ENCODE measurements at regions not wholly inside any gene's neighbourhood (a gene's known extent, or its start where the extent isn't known, plus 50 kb on each side); places are given as distances from the start of the nearest gene placed in this dataset.

DNA sequence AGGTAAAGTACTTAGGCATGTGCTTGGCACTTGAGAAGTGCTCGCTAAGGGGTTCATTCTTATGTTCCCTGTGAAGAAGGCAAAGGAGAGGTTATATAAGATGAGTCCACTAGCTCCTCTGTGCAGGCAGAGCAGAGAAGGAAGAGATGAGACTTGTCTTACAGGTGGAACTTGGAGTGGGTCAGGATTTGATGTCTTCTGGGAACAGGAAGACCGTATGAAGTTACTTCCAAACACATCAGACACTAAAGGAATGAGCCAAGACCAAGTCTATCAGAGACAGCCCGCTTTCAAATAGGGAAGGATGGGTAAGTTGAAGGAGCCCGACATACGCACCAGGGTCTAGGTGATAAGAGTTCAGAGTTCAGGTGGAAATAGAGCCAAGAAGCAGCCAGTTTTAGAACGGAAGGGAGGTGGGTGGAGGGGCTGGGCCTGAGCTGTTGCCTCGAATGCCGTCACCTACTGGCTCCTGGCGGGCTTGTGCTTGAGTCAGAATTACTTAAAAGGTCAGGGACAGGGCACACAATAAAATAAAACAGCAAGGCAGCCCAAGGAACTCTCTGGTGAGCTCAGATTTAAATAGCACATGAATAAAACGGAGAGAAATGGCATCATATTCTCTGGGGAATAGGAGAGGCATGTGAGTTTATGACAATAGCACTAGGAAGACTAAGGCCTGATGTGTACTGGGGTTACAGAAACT, 56.1 kb upstream of the GRB10 start:
- Histone ChIP-seq H3K23me2 (ENCODE audit: insufficient read length, low read depth, low read length, poor library complexity, severe bottlenecking) (no peaks in the 10 kb centered on the region), H3K4me1 (ENCODE audit: insufficient read depth, low read length) (no peaks in the 10 kb centered on the region), H3K27ac (ENCODE audit: insufficient read length, low read depth, low read length) (no peak overlapping the region), H3K79me1 (ENCODE audit: insufficient read depth, low read depth, low read length, poor library complexity, severe bottlenecking) (no peaks in the 10 kb centered on the region), H3K56ac (ENCODE audit: insufficient read length, low read depth, low read length) (no peak overlapping the region), H3K4ac (ENCODE audit: low read depth, low read length) (no peak overlapping the region), H3K18ac (ENCODE audit: insufficient read length, low read depth, low read length) (no peak overlapping the region), H4K8ac (replicated peaks; ENCODE audit: insufficient read length, low read depth, low read length) (no peak overlapping the region), H2AFZ (ENCODE audit: low read length) (no peak overlapping the region), H3K9ac (ENCODE audit: extremely low read depth, insufficient read length, low read length) (no peak overlapping the region), H2AK5ac (ENCODE audit: insufficient read length, low read length) (no peak overlapping the region), H3K79me2 (ENCODE audit: insufficient read depth, low read length) (no peaks in the 10 kb centered on the region), H3K4me2 (ENCODE audit: insufficient read depth, insufficient read length, low read length) (no peak overlapping the region), H4K20me1 (ENCODE audit: control insufficient read depth, insufficient read depth, insufficient read length) (no peaks in the 10 kb centered on the region), H3T11ph (ENCODE audit: low read length) (no peak overlapping the region), H2BK5ac (ENCODE audit: insufficient read length, low read length) (no peak overlapping the region), H2BK120ac (ENCODE audit: low read depth, low read length, poor library complexity, severe bottlenecking) (no peak overlapping the region), H3K9me3 (ENCODE audit: control insufficient read depth, low read depth, low read length) (no peaks in the 10 kb centered on the region), H3K23ac (ENCODE audit: insufficient read length, low read depth, low read length) (no peak overlapping the region), H2BK12ac (ENCODE audit: insufficient read length, low read depth, low read length) (no peak overlapping the region), H2BK15ac (ENCODE audit: low read depth, low read length) (no peak overlapping the region), H2BK20ac (ENCODE audit: low read depth, low read length, poor library complexity, severe bottlenecking) (no peak overlapping the region), H3K14ac (ENCODE audit: insufficient read depth, low read length) (no peak overlapping the region), H4K91ac (ENCODE audit: insufficient read length, low read depth, low read length) (no peak overlapping the region), H4K5ac (ENCODE audit: insufficient read length, low read depth, low read length) (no peak overlapping the region), H3K27me3 (ENCODE audit: insufficient read depth, low read length) (no peaks in the 10 kb centered on the region; the same call in 1 of the 2 replicates)
- no CpG with 5 or more reads among the region's 10 CpGs for WGBS (ENCODE audit: extremely low coverage, insufficient read length, low lambda C conversion rate)
- DNase-seq: no peak
- H3K4me1 Mint-ChIP-seq: peaks cover 8 to 12% of the 10 kb centered on the region in 2 experiments
- H3K9me3 Mint-ChIP-seq: peaks cover 0 to 8% of the 10 kb centered on the region in 2 experiments; a peak in 3 of 5 replicates
- no peak overlapping the region for H3K4me3 Mint-ChIP-seq
- H3K27me3 Mint-ChIP-seq (ENCODE audit: low read depth): peaks cover 5% of the 10 kb centered on the region
- no peak overlapping the region; a peak in 1 of 7 replicates for H3K27ac Mint-ChIP-seq
- TF ChIP-seq, protein P1, sequence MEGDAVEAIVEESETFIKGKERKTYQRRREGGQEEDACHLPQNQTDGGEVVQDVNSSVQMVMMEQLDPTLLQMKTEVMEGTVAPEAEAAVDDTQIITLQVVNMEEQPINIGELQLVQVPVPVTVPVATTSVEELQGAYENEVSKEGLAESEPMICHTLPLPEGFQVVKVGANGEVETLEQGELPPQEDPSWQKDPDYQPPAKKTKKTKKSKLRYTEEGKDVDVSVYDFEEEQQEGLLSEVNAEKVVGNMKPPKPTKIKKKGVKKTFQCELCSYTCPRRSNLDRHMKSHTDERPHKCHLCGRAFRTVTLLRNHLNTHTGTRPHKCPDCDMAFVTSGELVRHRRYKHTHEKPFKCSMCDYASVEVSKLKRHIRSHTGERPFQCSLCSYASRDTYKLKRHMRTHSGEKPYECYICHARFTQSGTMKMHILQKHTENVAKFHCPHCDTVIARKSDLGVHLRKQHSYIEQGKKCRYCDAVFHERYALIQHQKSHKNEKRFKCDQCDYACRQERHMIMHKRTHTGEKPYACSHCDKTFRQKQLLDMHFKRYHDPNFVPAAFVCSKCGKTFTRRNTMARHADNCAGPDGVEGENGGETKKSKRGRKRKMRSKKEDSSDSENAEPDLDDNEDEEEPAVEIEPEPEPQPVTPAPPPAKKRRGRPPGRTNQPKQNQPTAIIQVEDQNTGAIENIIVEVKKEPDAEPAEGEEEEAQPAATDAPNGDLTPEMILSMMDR (conservative IDR thresholded peaks at IDR 0.05): no peak
- H3K36me3 Mint-ChIP-seq (ENCODE audit: insufficient read depth in 1 of 3, low read depth in 3 of 3): no peaks in the 10 kb centered on the region; a peak in 1 of 7 replicates

Measured in H9 (cell line).